AG04450 (cell line): ENCODE measurements at regions not wholly inside any gene's neighbourhood (a gene's known extent, or its start where the extent isn't known, plus 50 kb on each side); places are given as distances from the start of the nearest gene placed in this dataset.

Experiments used
- CTCF ChIA-PET: fragments of 300-600, 350-600 bp; formaldehyde crosslinking; extraction: SDS; loops from one replicate; lab custom pipeline; 2022; ENCODE audit warnings: antibody characterized with exemption, inconsistent platforms; lab: Charles Lee
- POLR2A ChIA-PET: fragments of 350-600 bp; formaldehyde crosslinking; extraction: SDS; loops from one replicate; lab custom pipeline; 2021; ENCODE audit warnings: antibody characterized with exemption, inconsistent platforms; lab: Yijun Ruan, JAX
- DNase-seq: peaks from one replicate; pipeline ENCODE4 v3.0.0-alpha.2; 2011; ENCODE audit warnings: low read depth, low spot score
- H3K27ac ChIP-seq: one replicate; pipeline ENCODE4 v1.5.1; 2012; ENCODE audit warnings: low read depth, low read length, control low read depth
- H3K27me3 ChIP-seq: one replicate; pipeline ENCODE4 v1.6.0; 2012; ENCODE audit warnings: low read length; ENCODE audit not compliant: control insufficient read depth, insufficient read depth
- H3K4me3 ChIP-seq: 2 replicates; pipeline ENCODE4 v1.5.1; 2011; ENCODE audit warnings: mild to moderate bottlenecking, low read depth, low read length, control low read depth
- H3K9me3 ChIP-seq: 2 replicates; pipeline ENCODE4 v1.5.1; 2012; ENCODE audit warnings: low read length; ENCODE audit not compliant: control insufficient read depth, insufficient read depth
- TF ChIP-seq, protein P1 (sequence below): IDR thresholded peaks from 2 replicates; pipeline ENCODE4 v1.5.1; 2011; ENCODE audit warnings: low read depth, low read length, control low read depth, inconsistent platforms

GRCh38 chr3:14273901-14274611 is 95.4 kb downstream of the LSM3 start:
- peaks cover 9% of the 10 kb centered on the region for H3K27me3 ChIP-seq
- TF ChIP-seq, protein P1, sequence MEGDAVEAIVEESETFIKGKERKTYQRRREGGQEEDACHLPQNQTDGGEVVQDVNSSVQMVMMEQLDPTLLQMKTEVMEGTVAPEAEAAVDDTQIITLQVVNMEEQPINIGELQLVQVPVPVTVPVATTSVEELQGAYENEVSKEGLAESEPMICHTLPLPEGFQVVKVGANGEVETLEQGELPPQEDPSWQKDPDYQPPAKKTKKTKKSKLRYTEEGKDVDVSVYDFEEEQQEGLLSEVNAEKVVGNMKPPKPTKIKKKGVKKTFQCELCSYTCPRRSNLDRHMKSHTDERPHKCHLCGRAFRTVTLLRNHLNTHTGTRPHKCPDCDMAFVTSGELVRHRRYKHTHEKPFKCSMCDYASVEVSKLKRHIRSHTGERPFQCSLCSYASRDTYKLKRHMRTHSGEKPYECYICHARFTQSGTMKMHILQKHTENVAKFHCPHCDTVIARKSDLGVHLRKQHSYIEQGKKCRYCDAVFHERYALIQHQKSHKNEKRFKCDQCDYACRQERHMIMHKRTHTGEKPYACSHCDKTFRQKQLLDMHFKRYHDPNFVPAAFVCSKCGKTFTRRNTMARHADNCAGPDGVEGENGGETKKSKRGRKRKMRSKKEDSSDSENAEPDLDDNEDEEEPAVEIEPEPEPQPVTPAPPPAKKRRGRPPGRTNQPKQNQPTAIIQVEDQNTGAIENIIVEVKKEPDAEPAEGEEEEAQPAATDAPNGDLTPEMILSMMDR: no peak
- POLR2A ChIA-PET: no interaction called here
- DNase-seq: no peak
- CTCF ChIA-PET: interaction anchor here (0.6 to 1.1 kb wide), 3 partner anchors 13 to 194 kb away, joined by 3 read pairs; no protein-coding TSS in a partner anchor
- no peaks in the 10 kb centered on the region for H3K9me3 ChIP-seq
- H3K4me3 ChIP-seq: no peak overlapping the region
- no peak overlapping the region for H3K27ac ChIP-seq

DNA sequence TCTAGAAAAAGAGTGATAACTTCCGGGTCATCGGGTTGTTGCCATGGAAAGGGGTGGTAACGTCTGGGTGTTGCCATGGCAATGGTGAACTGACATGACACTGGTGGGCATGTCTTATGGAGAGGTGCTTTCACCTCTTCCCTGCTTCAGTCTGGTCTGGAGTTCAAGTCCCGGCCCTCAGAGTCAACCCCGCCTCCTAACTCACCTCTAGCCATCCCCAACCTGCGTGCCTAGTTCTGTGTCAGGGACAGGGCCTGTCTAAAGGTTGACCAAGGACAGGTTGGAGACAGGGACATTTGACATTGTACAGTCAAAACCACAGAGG is 96.0 kb downstream of the LSM3 start:
- no peak overlapping the region for H3K4me3 ChIP-seq
- H3K9me3 ChIP-seq: no peaks in the 10 kb centered on the region
- H3K27ac ChIP-seq: no peak overlapping the region
- DNase-seq: no peak
- TF ChIP-seq, protein P1: no peak
- ChIA-PET CTCF (interaction anchor here (0.6 to 1.1 kb wide), 2 partner anchors 14 to 71 kb away, joined by 3 read pairs; no protein-coding TSS in a partner anchor), POLR2A (no interaction called here)
- H3K27me3 ChIP-seq: peaks cover 9% of the 10 kb centered on the region

DNA sequence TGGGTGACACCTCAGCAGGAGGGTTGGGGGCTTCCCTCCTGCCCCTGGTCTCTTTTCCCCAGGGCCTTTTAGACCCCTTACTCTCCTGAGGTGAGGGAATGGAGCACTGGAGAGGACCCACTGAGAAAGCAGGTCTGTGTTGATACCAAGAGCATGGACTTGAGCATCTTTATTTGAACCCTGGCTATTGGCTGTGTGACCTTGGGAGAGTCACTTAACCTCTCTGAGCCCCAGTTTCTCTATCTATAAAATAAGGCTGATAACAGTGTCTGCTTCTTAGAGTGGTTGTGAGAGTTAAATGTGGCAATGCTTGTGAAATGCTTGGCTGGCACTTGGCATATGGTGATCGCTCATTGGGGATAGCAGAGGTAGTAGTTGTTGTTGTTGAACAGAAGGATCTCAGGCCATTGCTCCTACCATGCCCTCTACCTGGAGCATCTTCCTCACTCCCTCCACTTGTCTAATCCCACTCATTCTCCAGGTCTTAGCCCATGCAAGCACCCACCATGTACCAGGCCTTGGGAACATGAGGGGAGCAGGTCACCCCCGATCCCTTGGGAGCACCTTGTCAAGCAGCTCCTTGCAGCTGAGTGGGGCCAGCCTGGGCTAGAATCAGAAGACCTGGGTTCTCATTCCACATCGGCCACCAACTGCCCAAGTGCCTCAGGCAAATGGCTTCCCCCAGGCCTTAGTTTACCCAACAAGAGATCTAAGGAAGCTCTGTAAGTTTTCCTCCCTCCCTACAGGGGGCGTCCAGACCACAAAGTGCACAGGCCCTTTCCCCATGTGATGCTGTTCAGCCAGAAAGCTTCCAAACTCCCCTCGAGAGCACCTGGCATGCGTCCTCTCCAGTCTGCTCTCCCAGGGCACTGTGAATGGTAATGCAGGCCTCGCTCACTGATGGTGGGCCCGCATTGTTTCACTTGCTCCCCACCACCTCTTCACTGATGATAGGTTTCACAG is 96.7 kb downstream of the LSM3 start:
- TF ChIP-seq, protein P1: peak; percentile 42
- Histone ChIP-seq H3K4me3 (no peak overlapping the region), H3K27ac (no peak overlapping the region), H3K27me3 (peaks cover 13% of the 10 kb centered on the region), H3K9me3 (no peaks in the 10 kb centered on the region)
- ChIA-PET POLR2A (no interaction called here), CTCF (interaction anchor here (1.2 to 1.7 kb wide), 3 partner anchors 13 to 186 kb away, joined by 3 to 6 read pairs (median 5); no protein-coding TSS in a partner anchor)
- no peak for DNase-seq

DNA sequence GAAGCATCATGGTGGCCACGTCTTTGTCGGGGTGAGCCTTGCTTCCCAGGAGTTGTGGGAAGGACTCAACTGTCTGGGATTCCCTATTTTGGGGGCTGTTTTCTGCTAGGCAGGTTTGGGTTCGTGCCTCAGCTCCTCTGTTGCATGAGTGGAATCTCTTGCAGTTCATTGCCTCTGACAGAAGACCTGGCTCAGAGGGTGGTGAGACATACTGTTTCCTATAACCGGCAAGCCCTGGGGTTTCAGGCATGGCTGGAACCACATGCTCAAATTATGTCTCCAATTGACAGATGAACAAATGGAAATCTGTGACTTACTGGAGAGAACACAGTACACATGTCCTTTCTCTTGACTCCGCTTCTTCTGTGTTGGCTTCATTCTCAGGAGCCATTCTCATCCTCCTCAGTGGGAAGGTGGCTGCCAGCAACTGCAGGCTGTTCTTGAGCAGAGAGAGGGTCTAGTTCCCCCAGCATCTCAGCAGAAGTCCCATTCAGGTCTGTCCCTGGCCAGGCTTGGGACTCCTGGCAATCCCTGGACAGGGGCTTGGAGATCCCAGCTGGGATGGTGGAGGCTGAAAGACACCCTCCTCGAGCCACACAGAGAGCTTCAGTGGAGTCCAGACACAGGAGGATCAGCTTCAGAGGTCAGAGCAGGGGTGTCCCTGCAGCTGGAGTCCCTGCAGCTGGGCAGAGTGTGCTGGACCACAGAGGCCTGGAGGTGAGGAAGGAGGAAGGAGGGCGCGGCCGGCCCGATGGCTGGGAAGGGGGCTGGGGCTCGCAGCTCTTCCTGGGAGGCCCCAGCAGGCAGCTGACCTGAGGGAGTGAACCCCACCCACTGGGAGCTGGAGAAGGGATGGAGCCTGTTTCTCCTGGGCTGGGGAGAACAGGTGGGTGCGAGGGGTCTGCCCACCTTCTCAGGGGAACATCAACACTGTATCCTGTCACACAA is 97.6 kb downstream of the LSM3 start:
- DNase-seq: no peak
- TF ChIP-seq, protein P1: no peak
- ChIA-PET CTCF (interaction anchor here (1.2 to 2.2 kb wide), 4 partner anchors 12 to 185 kb away, joined by 3 to 13 read pairs (median 6); no protein-coding TSS in a partner anchor), POLR2A (no interaction called here)
- Histone ChIP-seq H3K27me3 (peaks cover 12% of the 10 kb centered on the region), H3K27ac (no peak overlapping the region), H3K9me3 (no peaks in the 10 kb centered on the region), H3K4me3 (no peak overlapping the region)
